Neural progenitor cell (in vitro differentiated cells): ENCODE measurements at regions not wholly inside any gene's neighbourhood (a gene's known extent, or its start where the extent isn't known, plus 50 kb on each side); places are given as distances from the start of the nearest gene placed in this dataset.

Experiments used
- EZH2phosphoT487 ChIP-seq: fragments of 200-600 bp; sonication (generic); IDR thresholded peaks from 2 replicates; pipeline ENCODE4 v1.6.1; 2017; ENCODE audit warnings: antibody characterized with exemption
- TF ChIP-seq, protein P1 (sequence below): fragments of 200-600 bp; sonication (generic); IDR thresholded peaks from 2 replicates; pipeline ENCODE4 v1.5.1; 2017; ENCODE audit warnings: antibody characterized with exemption, mild to moderate bottlenecking

DNA sequence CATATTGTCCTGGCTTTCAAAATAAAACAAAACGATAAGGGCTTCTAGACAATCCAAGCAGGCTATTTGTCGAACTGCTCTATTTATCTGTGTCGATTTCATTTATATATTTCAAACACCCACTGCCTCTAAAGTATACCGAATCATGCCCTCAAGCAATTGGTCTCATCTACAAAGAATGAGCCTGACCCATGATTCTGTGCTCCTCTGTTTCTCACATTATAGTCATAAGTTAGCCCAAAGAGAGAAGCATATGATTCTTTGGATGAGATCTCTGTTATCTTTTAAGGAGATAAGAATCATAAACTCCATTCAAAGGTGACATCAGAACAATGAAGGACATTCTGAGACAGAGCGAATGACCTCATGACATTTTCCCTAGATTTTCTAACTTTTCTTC, 191.1 kb downstream of the MAP2K6 start:
- TF ChIP-seq, protein P1, sequence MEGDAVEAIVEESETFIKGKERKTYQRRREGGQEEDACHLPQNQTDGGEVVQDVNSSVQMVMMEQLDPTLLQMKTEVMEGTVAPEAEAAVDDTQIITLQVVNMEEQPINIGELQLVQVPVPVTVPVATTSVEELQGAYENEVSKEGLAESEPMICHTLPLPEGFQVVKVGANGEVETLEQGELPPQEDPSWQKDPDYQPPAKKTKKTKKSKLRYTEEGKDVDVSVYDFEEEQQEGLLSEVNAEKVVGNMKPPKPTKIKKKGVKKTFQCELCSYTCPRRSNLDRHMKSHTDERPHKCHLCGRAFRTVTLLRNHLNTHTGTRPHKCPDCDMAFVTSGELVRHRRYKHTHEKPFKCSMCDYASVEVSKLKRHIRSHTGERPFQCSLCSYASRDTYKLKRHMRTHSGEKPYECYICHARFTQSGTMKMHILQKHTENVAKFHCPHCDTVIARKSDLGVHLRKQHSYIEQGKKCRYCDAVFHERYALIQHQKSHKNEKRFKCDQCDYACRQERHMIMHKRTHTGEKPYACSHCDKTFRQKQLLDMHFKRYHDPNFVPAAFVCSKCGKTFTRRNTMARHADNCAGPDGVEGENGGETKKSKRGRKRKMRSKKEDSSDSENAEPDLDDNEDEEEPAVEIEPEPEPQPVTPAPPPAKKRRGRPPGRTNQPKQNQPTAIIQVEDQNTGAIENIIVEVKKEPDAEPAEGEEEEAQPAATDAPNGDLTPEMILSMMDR = no peak
- no peak for TF ChIP-seq EZH2phosphoT487
